Esophagus squamous epithelium (tissue), 5 donors: ENCODE measurements at regions not wholly inside any gene's neighbourhood (a gene's known extent, or its start where the extent isn't known, plus 50 kb on each side); places are given as distances from the start of the nearest gene placed in this dataset.
"Not testable (repeated sequence)": the region's sequence is repeated elsewhere in the genome, so short reads cannot be mapped to it uniquely, and the experiment has no call there.

Experiments
- DNase-seq: peaks from one replicate; lab custom pipeline; 2025; lab: John Stamatoyannopoulos, UW
- H3K27ac ChIP-seq, 4 donors: fragments of 200-600 bp; sonication (generic); one replicate each; pipeline ENCODE4 v1.5.1; 2016 to 2019; ENCODE audit warnings: mild to moderate bottlenecking in 1 of 4
- H3K27me3 ChIP-seq, 4 donors: fragments of 200-600 bp; sonication (generic); 1 replicate in 3 of 4; 2 replicates in 1 of 4; pipeline versions ENCODE4 v1.5.1 to v1.6.0; 2017 to 2021; ENCODE audit warnings: antibody characterized with exemption in 1 of 4
- H3K36me3 ChIP-seq, 3 donors: fragments of 200-600 bp; sonication (generic); one replicate each; pipeline ENCODE4 v1.5.1; 2016 to 2019
- H3K4me1 ChIP-seq, 3 donors: fragments of 200-600 bp; sonication (generic); one replicate each; pipeline ENCODE4 v1.5.1; 2017 to 2019
- H3K4me3 ChIP-seq, 4 donors: fragments of 200-600 bp; sonication (generic); 1 replicate in 3 of 4; 2 replicates in 1 of 4; pipeline ENCODE4 v1.5.1; 2016 to 2019; ENCODE audit warnings: mild to moderate bottlenecking in 2 of 4, moderate library complexity in 1 of 4
- H3K9me3 ChIP-seq, 3 donors: fragments of 200-600 bp; sonication (generic); one replicate each; pipeline ENCODE4 v1.5.1; 2016 to 2019
- CTCF ChIP-seq, 6 experiments: fragments of 450-650 bp in 4 of 6; fragments of 200-600 bp in 2 of 6; sonication (generic) in 2 of 6; IDR thresholded peaks; one replicate each; pipeline ENCODE4 v1.5.1; 2016 to 2019; ENCODE audit warnings: antibody characterized with exemption in 6 of 6, mild to moderate bottlenecking in 4 of 6, moderate library complexity in 4 of 6
- POLR2A ChIP-seq, 4 donors: fragments of 450-650 bp; IDR thresholded peaks; one replicate each; pipeline ENCODE4 v1.6.1; 2017; ENCODE audit warnings: antibody characterized with exemption in 4 of 4, mild to moderate bottlenecking in 4 of 4, moderate library complexity in 3 of 4
- WGBS, 2 donors: methylation state at CpG; one replicate each; pipeline ENCODE4 v1.1.5; 2018; 5-methylcytosine and 5-hydroxymethylcytosine counted together
- intact Hi-C: fragments of 100-400 bp; cut with DNase I; formaldehyde crosslinking; loops from one replicate; pipeline ENCODE4 v1.15.0; 2022
- donor health status: DM: yes; HTN: yes; CAD: no.

DNA sequence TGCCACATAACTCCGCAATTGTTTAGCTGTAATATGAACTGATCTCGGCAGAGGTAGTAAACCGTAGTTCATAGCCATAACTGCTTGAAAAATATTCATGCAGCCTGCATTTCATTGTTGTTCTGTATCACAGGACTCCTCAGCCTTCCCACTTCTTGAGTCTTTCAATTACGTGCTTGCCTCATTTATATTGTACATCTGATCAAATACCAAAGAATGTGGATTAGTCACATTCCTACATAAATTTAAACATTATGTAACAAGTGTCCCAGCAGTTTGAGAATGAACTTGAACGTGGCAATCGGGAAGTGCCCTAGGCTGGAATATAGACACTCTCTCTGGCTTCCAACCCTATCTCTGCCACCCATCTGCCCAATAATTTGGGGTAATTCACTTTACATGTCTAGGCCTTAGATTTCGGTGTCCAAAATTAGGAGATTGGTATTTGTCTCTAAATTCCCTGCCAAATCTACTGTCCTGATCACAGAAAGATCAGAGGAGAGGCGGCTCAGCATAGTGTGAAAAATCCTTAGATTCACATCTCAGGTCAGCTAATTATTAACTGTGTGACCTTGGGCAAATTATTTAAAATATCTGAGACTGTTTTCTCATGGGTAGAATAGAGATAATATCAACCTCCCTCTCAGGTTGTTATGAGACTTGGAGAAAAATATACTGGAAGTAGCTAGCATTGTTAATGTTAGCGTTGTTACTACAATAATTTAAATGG, 215.1 kb upstream of the RFX3 start:
- H3K36me3 ChIP-seq, result no peaks in the 10 kb centered on the region
- no peaks in the 10 kb centered on the region for H3K27me3 ChIP-seq
- no peak for DNase-seq
- WGBS, 2 donors, result 52 to 58% methylated on average over 9 of the region's 9 CpGs
- H3K27ac ChIP-seq, result no peak overlapping the region
- H3K9me3 ChIP-seq, result no peaks in the 10 kb centered on the region
- intact Hi-C loops, result no loop called here
- no peak overlapping the region for H3K4me3 ChIP-seq
- TF ChIP-seq POLR2A (IDR thresholded peaks at IDR 0.05), result no peak
- TF ChIP-seq CTCF (IDR thresholded peaks at IDR 0.05), result no peak
- H3K4me1 ChIP-seq, result peaks cover 0 to 19% (median 0%) of the 10 kb centered on the region in 3 donors

DNA sequence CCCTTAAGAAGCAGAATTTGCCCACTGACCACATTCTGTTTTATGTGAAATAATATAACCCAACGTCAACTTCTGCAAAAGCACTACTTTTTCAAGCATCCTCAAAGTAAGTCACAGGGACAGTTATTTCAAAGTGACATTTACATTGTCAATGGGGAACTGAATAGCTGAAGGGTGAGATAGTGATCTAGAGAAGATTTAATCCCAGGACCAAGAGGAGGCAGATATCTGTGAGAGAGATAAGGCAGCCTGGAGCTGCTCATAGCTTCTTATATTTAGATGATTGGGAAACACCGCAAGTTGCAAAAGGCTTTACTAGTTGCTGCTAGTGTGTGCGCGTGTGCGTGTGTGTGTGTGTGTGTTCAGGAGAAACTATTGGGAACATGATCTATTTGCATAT, 210.4 kb upstream of the RFX3 start:
- TF ChIP-seq CTCF (IDR thresholded peaks at IDR 0.05) (no peak), POLR2A (IDR thresholded peaks at IDR 0.05) (no peak)
- intact Hi-C loops, result loop anchor here (10.0 kb wide), 1 partner anchor 489 kb away; no protein-coding TSS in a partner anchor
- Histone ChIP-seq H3K27me3 (no peaks in the 10 kb centered on the region), H3K27ac (no peak overlapping the region), H3K9me3 (no peaks in the 10 kb centered on the region), H3K4me1 (peaks cover 0 to 24% (median 4%) of the 10 kb centered on the region in 3 donors), H3K36me3 (no peaks in the 10 kb centered on the region), H3K4me3 (no peak overlapping the region)
- WGBS, 2 donors, result 59 to 69% methylated on average over 5 of the region's 5 CpGs
- no peak for DNase-seq

GRCh38 chr9:3735251-3735650, 209.4 kb upstream of the RFX3 start:
- no peak overlapping the region for H3K4me3 ChIP-seq
- H3K4me1 ChIP-seq, result peaks cover 0 to 15% (median 4%) of the 10 kb centered on the region in 3 donors
- WGBS, 2 donors, result 53 to 79% methylated on average over 3 to 4 of the region's 4 CpGs
- no peak overlapping the region for H3K27ac ChIP-seq
- H3K9me3 ChIP-seq, result no peaks in the 10 kb centered on the region
- TF ChIP-seq CTCF (IDR thresholded peaks at IDR 0.05), result no peak
- no peak for TF ChIP-seq POLR2A (IDR thresholded peaks at IDR 0.05)
- no peaks in the 10 kb centered on the region for H3K36me3 ChIP-seq
- no peaks in the 10 kb centered on the region for H3K27me3 ChIP-seq
- intact Hi-C loops, result loop anchor here (10.0 kb wide), 1 partner anchor 490 kb away; no protein-coding TSS in a partner anchor
- no peak for DNase-seq

- H3K27ac ChIP-seq, H3K4me3 ChIP-seq, H3K27me3 ChIP-seq, DNase-seq, H3K9me3 ChIP-seq, H3K36me3 ChIP-seq: not testable (repeated sequence)
- intact Hi-C loops, result loop anchor here (10.0 kb wide), 1 partner anchor 491 kb away; no protein-coding TSS in a partner anchor
- WGBS, 2 donors, result 85 to 90% methylated on average over 2 to 17 of the region's 56 CpGs
- peaks cover 0 to 14% (median 4%) of the 10 kb centered on the region in 3 donors for H3K4me1 ChIP-seq
These were observed 207.9 kb upstream of the RFX3 start for GRCh38 chr9:3733527-3734262.

- Histone ChIP-seq H3K9me3 (no peaks in the 10 kb centered on the region), H3K4me1 (peaks cover 0 to 14% (median 4%) of the 10 kb centered on the region in 3 donors), H3K4me3 (no peak overlapping the region), H3K27me3 (no peaks in the 10 kb centered on the region), H3K36me3 (no peaks in the 10 kb centered on the region), H3K27ac (no peak overlapping the region)
- no peak for DNase-seq
- WGBS, 2 donors, result 42 to 61% methylated on average over 3 of the region's 3 CpGs
- TF ChIP-seq POLR2A (IDR thresholded peaks at IDR 0.05) (no peak), CTCF (IDR thresholded peaks at IDR 0.05) (no peak)
- intact Hi-C loops, result loop anchor here (10.0 kb wide), 1 partner anchor 492 kb away; no protein-coding TSS in a partner anchor
These were observed 207.2 kb upstream of the RFX3 start for GRCh38 chr9:3733039-3733408.
